CD4-positive, CD25-positive, alpha-beta regulatory T cell (primary cell): ENCODE measurements at regions not wholly inside any gene's neighbourhood (a gene's known extent, or its start where the extent isn't known, plus 50 kb on each side); places are given as distances from the start of the nearest gene placed in this dataset.
A peak's percentile ranks its signal among the peaks of the same experiment; 100 is the strongest.

Experiments
- ATAC-seq, 2 donors: fragments of 150-1000 bp; cut with Tn5 transposase; one replicate each; pipeline ENCODE4 v1.10.0; 2021; ENCODE audit warnings: low read depth in 2 of 2, moderate number of reproducible peaks in 2 of 2, moderate library complexity in 1 of 2
- DNase-seq, 3 donors: peaks; one replicate each; pipeline versions ENCODE4 v3.0.0 to v3.0.0-alpha.2; 2012 to 2022; ENCODE audit warnings: mixed read lengths in 1 of 3
- H3K27ac ChIP-seq: one replicate; pipeline ENCODE4 v1.7.0; 2013; ENCODE audit warnings: mild to moderate bottlenecking, low read length; ENCODE audit not compliant: insufficient read depth, poor library complexity, severe bottlenecking
- H3K27me3 ChIP-seq: one replicate; pipeline ENCODE4 v1.7.0; 2013; ENCODE audit warnings: low read length; ENCODE audit not compliant: control insufficient read depth, insufficient read depth
- H3K36me3 ChIP-seq: one replicate; pipeline ENCODE4 v1.7.0; 2013; ENCODE audit warnings: mild to moderate bottlenecking, low read length, moderate library complexity; ENCODE audit not compliant: control insufficient read depth, insufficient read depth
- H3K4me1 ChIP-seq: 2 replicates; pipeline ENCODE4 v1.7.0; 2013; ENCODE audit warnings: mild to moderate bottlenecking, low read length; ENCODE audit not compliant: insufficient read depth, control insufficient read depth, poor library complexity, severe bottlenecking
- H3K4me3 ChIP-seq: one replicate; pipeline ENCODE4 v1.7.0; 2013; ENCODE audit warnings: low read depth, mild to moderate bottlenecking, low read length, moderate library complexity
- H3K9me3 ChIP-seq, 2 experiments: 1 replicate in 1 of 2; 2 replicates in 1 of 2; pipeline ENCODE4 v1.7.0; 2013; ENCODE audit warnings: low read length in 2 of 2, mild to moderate bottlenecking in 1 of 2, moderate library complexity in 1 of 2; ENCODE audit not compliant: control insufficient read depth in 2 of 2
- H3K27ac Mint-ChIP-seq, 3 donors: one replicate each; pipeline ENCODE4 v1.8.0; 2020 to 2022; ENCODE audit warnings: mild to moderate bottlenecking in 3 of 3, mixed read lengths in 3 of 3, moderate library complexity in 2 of 3
- H3K27me3 Mint-ChIP-seq: one replicate; pipeline ENCODE4 v1.8.0; 2022; ENCODE audit warnings: mild to moderate bottlenecking, mixed read lengths
- H3K36me3 Mint-ChIP-seq: one replicate; pipeline ENCODE4 v1.8.0; 2020; ENCODE audit warnings: mixed read lengths
- H3K4me1 Mint-ChIP-seq, 4 donors: one replicate each; pipeline ENCODE4 v1.8.0; 2020 to 2022; ENCODE audit warnings: mixed read lengths in 4 of 4, mild to moderate bottlenecking in 1 of 4
- H3K4me3 Mint-ChIP-seq, 4 donors: one replicate each; pipeline ENCODE4 v1.8.0; 2020 to 2022; ENCODE audit warnings: mild to moderate bottlenecking in 4 of 4, mixed read lengths in 4 of 4, moderate library complexity in 3 of 4
- H3K9me3 Mint-ChIP-seq, 7 donors: one replicate each; pipeline ENCODE4 v1.8.0; 2020 to 2022; ENCODE audit warnings: mixed read lengths in 7 of 7, mild to moderate bottlenecking in 3 of 7, moderate library complexity in 2 of 7

DNA sequence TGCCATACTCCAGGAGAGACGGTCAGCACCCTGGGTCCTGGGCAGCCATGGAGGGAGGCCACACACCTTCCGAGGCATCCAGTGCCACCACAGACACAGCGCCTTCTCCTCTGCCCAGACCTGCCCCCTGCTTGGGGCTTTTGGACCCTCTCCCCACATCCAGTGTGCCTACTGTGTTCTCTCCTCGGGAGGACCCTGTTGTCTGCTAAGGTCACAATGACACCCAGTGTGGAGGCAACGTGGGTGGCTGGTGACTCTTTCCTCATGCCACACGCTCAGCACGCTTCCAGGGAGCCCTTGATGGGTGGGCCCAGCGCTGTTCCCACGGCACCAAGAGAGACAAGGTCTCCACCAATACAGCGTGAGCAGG is 251.9 kb downstream of the EIPR1 start:
- no peak for ATAC-seq

GRCh38 chr2:3125001-3125760 is 252.4 kb downstream of the EIPR1 start:
- DNase-seq = no peak

More for the DNA sequence above, 251.9 kb downstream of the EIPR1 start:
- no peak overlapping the region for H3K4me3 ChIP-seq
- H3K27me3 Mint-ChIP-seq = peaks cover 4% of the 10 kb centered on the region
- H3K4me3 Mint-ChIP-seq = no peak overlapping the region
- peaks cover 0 to 2% (median 0%) of the 10 kb centered on the region in 7 donors for H3K9me3 Mint-ChIP-seq
- H3K36me3 Mint-ChIP-seq = no peaks in the 10 kb centered on the region
- H3K27me3 ChIP-seq = no peaks in the 10 kb centered on the region
- H3K4me1 Mint-ChIP-seq = peaks cover 0 to 11% (median 0%) of the 10 kb centered on the region in 4 donors
- no peak for DNase-seq
- no peaks in the 10 kb centered on the region for H3K36me3 ChIP-seq
- H3K4me1 ChIP-seq = no peaks in the 10 kb centered on the region
- H3K27ac ChIP-seq = no peak overlapping the region
- peak overlapping the region in 1 of 3 donors; percentile 49 for H3K27ac Mint-ChIP-seq
- no peaks in the 10 kb centered on the region for H3K9me3 ChIP-seq

GRCh38 chr2:3122525-3122924 is 255.1 kb downstream of the EIPR1 start:
- ATAC-seq (no peak), DNase-seq (no peak)
- no peaks in the 10 kb centered on the region for H3K9me3 ChIP-seq
- no peaks in the 10 kb centered on the region for H3K36me3 ChIP-seq
- H3K27me3 ChIP-seq = no peaks in the 10 kb centered on the region
- Mint-ChIP-seq H3K27me3 (no peaks in the 10 kb centered on the region), H3K36me3 (no peaks in the 10 kb centered on the region), H3K4me3 (no peak overlapping the region), H3K27ac (no peak overlapping the region), H3K4me1 (peaks cover 0 to 11% (median 0%) of the 10 kb centered on the region in 4 donors), H3K9me3 (peaks cover 0 to 2% (median 0%) of the 10 kb centered on the region in 7 donors)
- H3K4me3 ChIP-seq = no peak overlapping the region
- no peaks in the 10 kb centered on the region for H3K4me1 ChIP-seq
- no peak overlapping the region for H3K27ac ChIP-seq

More at GRCh38 chr2:3125001-3125760, 252.4 kb downstream of the EIPR1 start:
- Mint-ChIP-seq H3K4me3 (no peak overlapping the region), H3K27ac (no peak overlapping the region), H3K9me3 (peaks cover 0 to 2% (median 0%) of the 10 kb centered on the region in 7 donors), H3K27me3 (peaks cover 4% of the 10 kb centered on the region), H3K4me1 (peaks cover 0 to 11% (median 0%) of the 10 kb centered on the region in 4 donors), H3K36me3 (no peaks in the 10 kb centered on the region)
- no peaks in the 10 kb centered on the region for H3K4me1 ChIP-seq
- no peaks in the 10 kb centered on the region for H3K36me3 ChIP-seq
- H3K27me3 ChIP-seq = no peaks in the 10 kb centered on the region
- H3K4me3 ChIP-seq = no peak overlapping the region
- no peak for ATAC-seq
- no peak overlapping the region for H3K27ac ChIP-seq
- H3K9me3 ChIP-seq = no peaks in the 10 kb centered on the region

DNA sequence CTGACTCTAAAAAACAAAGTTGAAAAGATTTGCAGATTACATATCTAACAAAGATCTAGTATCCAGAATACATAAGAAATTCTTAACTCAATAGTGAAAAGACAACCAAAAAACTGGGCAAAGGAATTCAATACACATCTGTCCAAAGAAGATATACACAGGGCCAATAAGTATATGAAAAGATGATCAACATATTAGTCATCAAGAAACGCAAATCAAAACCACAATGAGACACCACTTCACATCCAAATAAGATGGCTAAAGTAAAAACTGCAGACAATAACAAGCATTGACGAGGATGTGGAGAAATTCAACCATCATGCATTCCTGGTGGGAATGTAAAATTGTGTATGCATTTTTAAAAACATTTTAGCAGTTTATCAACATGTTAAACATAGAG is 256.0 kb downstream of the EIPR1 start:
- ATAC-seq = no peak

DNA sequence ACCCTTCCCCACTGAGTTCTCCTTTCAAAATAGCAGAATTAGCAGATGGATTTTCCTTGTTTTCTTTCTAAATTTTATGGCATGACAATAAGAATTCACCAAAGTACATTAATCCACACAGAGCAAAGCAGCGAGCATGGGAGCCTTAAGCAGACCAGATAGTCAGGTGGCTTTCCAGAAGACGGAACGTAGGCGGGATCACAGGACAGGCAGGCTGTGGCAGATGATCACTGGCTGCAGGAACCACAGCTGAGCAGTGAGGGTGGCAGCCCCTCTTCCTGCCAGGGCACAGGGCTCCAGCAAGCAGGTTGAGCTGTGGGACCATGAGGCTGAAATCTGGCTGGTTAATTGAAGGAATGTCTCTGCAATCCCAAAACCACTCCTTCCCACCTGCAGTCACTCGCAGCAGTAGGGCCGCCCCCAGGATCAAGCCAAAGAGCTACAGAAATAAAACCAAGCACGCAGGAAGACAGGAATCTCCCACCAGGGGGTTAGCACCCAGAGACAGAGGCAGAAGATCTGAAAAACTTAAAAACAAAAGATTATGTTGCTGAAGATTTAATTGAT is 259.9 kb downstream of the EIPR1 start:
- no peaks in the 10 kb centered on the region for H3K27me3 Mint-ChIP-seq
- no peaks in the 10 kb centered on the region for H3K36me3 ChIP-seq
- no peaks in the 10 kb centered on the region for H3K4me1 Mint-ChIP-seq
- H3K27me3 ChIP-seq = no peaks in the 10 kb centered on the region
- peaks cover 3% of the 10 kb centered on the region for H3K36me3 Mint-ChIP-seq
- H3K27ac Mint-ChIP-seq = peak overlapping the region in 1 of 3 donors; percentile 41
- peaks cover 0 to 3% (median 0%) of the 10 kb centered on the region in 7 donors for H3K9me3 Mint-ChIP-seq
- no peaks in the 10 kb centered on the region for H3K4me1 ChIP-seq
- ATAC-seq = no peak
- H3K4me3 Mint-ChIP-seq = no peak overlapping the region
- H3K9me3 ChIP-seq = no peaks in the 10 kb centered on the region
- DNase-seq = no peak
- no peak overlapping the region for H3K27ac ChIP-seq
- no peak overlapping the region for H3K4me3 ChIP-seq

More for the DNA sequence above, 256.0 kb downstream of the EIPR1 start:
- H3K36me3 ChIP-seq = no peaks in the 10 kb centered on the region
- no peaks in the 10 kb centered on the region for H3K27me3 ChIP-seq
- no peak overlapping the region for H3K27ac Mint-ChIP-seq
- H3K4me3 Mint-ChIP-seq = no peak overlapping the region
- H3K27me3 Mint-ChIP-seq = no peaks in the 10 kb centered on the region
- no peak for DNase-seq
- peaks cover 0 to 4% (median 0%) of the 10 kb centered on the region in 4 donors for H3K4me1 Mint-ChIP-seq
- H3K9me3 ChIP-seq = no peaks in the 10 kb centered on the region
- peaks cover 0 to 3% (median 0%) of the 10 kb centered on the region in 7 donors for H3K9me3 Mint-ChIP-seq
- no peak overlapping the region for H3K27ac ChIP-seq
- H3K4me1 ChIP-seq = no peaks in the 10 kb centered on the region
- H3K4me3 ChIP-seq = no peak overlapping the region
- no peaks in the 10 kb centered on the region for H3K36me3 Mint-ChIP-seq

GRCh38 chr2:3116371-3116770 is 261.2 kb downstream of the EIPR1 start:
- Histone ChIP-seq H3K9me3 (no peaks in the 10 kb centered on the region), H3K4me3 (no peak overlapping the region), H3K36me3 (no peaks in the 10 kb centered on the region), H3K27ac (no peak overlapping the region), H3K27me3 (no peaks in the 10 kb centered on the region), H3K4me1 (no peaks in the 10 kb centered on the region)
- Mint-ChIP-seq H3K4me1 (no peaks in the 10 kb centered on the region), H3K36me3 (peaks cover 3% of the 10 kb centered on the region), H3K9me3 (peaks cover 0 to 3% (median 0%) of the 10 kb centered on the region in 7 donors), H3K27ac (peak overlapping the region in 2 of 3 donors; percentile 11 to 23), H3K27me3 (no peaks in the 10 kb centered on the region), H3K4me3 (no peak overlapping the region)
- ATAC-seq (no peak), DNase-seq (no peak)

DNA sequence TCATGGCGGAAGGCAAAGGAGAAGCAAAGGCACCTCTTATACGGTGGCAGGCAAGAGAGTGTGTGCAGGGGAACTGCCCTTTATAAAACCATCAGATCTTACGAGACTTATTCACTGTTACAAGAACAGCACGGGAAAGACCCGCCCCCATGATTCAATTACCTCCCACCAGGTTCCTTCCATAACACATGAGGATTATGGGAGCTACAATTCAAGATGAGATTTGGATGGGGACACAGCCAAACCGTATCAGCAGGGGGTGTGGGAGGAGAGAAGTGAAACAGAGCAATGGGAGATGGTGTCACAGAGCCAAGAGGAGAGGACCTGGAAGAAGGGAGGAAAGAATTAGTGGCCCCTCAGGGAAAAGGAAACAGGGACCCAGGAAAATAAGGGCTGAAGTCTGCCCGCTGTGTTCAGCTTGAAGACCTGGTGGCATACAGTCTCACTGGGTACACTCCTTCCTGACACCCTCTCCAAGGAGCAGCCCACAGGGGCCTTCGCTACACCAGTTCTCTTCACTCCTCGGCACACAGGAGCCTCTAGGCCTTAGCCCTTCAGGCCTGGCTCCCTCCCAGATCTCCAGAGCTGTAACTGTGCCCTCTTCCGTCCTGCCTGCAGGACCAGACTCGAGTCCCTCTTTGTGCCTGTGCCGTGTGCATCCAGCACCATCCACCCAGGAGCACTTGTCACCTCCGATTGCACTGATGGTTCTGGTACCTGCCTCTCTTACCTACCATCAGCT is 262.1 kb downstream of the EIPR1 start:
- H3K4me1 Mint-ChIP-seq = no peaks in the 10 kb centered on the region
- no peaks in the 10 kb centered on the region for H3K27me3 ChIP-seq
- H3K9me3 ChIP-seq = no peaks in the 10 kb centered on the region
- ATAC-seq (no peak), DNase-seq (no peak)
- no peak overlapping the region for H3K4me3 Mint-ChIP-seq
- no peaks in the 10 kb centered on the region for H3K36me3 ChIP-seq
- H3K27ac ChIP-seq = no peak overlapping the region
- peaks cover 0 to 3% (median 0%) of the 10 kb centered on the region in 7 donors for H3K9me3 Mint-ChIP-seq
- no peaks in the 10 kb centered on the region for H3K27me3 Mint-ChIP-seq
- peaks cover 3% of the 10 kb centered on the region for H3K36me3 Mint-ChIP-seq
- no peaks in the 10 kb centered on the region for H3K4me1 ChIP-seq
- no peak overlapping the region for H3K4me3 ChIP-seq
- H3K27ac Mint-ChIP-seq = no peak overlapping the region
